HFF-Myc (cell line): ENCODE measurements at regions not wholly inside any gene's neighbourhood (a gene's known extent, or its start where the extent isn't known, plus 50 kb on each side); places are given as distances from the start of the nearest gene placed in this dataset.

Source experiments
- DNase-seq: peaks from one replicate; pipeline ENCODE4 v3.0.0-alpha.2; 2011; ENCODE audit warnings: low read depth; ENCODE audit errors: extremely low read depth
- H3K4me3 ChIP-seq: replicated peaks from 2 replicates; pipeline ENCODE4 v1.5.1; 2011; ENCODE audit warnings: low read depth, mild to moderate bottlenecking, control low read depth, low read length
- CTCF ChIP-seq: IDR thresholded peaks from 2 replicates; pipeline ENCODE4 v1.5.1; 2012; ENCODE audit warnings: mild to moderate bottlenecking, low read depth, low read length, control low read depth; ENCODE audit errors: missing control alignments

GRCh38 chr18:8936619-8937018, 165.9 kb upstream of the NDUFV2 start:
- no peak overlapping the region for H3K4me3 ChIP-seq
- DNase-seq, result no peak
- no peak for TF ChIP-seq CTCF

DNA sequence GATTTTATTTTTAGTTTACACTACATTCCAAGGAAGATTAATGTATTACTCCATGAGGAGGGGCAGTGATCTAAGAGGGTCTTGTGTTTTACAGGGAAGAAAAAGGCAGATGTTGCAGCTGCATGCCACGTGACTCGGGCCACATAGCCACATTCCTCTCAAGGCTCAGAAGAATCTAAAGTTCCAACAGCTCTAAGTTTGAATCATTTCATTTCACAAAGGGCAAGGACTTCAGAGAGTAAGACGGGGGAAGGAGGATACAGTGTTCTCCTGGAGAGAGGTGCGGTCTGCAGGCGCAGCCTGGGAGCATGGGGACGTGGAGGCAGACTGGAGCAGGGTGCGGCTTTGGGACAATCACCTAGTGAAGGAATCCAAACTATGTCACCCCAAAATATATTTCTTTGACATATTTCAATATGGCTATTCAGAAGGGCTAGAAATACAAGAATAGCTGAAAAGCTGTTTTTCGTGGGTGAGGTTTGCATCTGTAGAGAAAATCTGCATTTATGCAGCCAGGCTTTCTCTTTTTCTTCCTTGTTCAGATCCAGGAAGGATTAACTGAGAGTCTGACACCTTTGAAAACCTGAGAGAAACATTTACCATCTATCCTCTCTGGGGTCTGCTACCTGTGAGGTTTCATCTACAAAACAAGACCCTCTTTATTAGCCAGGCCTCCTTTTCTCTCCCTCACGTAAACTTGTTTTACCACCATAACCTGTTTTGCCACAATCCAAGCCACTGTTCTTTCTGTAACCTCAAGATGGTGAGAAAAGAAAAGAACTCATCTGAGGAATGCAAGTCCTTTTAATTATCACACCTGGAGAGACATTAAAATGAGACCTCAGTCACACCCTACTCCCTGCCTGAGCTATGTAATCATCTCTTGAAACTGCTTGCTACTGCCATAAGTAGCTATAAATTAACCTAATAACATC, 165.1 kb upstream of the NDUFV2 start:
- no peak overlapping the region for H3K4me3 ChIP-seq
- no peak for TF ChIP-seq CTCF
- DNase-seq, result no peak

DNA sequence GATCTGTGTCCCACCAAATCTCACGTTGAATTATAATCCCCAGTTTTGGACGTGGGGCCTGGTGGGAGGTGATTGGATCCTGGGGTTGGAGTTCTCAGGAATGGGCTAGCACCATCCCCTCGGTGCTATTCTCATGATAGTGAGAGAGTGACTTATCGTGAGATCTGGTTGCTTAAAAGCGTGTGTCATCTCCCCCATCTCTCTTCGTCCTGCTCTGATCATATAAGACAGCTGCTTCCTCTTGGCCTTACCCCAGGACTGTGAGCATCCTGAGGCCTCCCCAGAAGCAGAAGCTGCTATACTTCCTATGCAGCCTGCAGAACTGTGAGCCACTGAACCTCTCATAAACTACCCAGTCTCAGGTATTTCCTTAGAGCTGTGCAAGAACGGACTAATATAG, 163.7 kb upstream of the NDUFV2 start:
- no peak for TF ChIP-seq CTCF
- DNase-seq, result no peak

GRCh38 chr18:8942021-8942908, 160.2 kb upstream of the NDUFV2 start:
- no peak overlapping the region for H3K4me3 ChIP-seq
- DNase-seq, result no peak
- no peak for TF ChIP-seq CTCF

More for the DNA sequence above, 163.7 kb upstream of the NDUFV2 start:
- no peak overlapping the region for H3K4me3 ChIP-seq

GRCh38 chr18:8942909-8943545, 159.5 kb upstream of the NDUFV2 start:
- no peak for DNase-seq
- no peak overlapping the region for H3K4me3 ChIP-seq
- no peak for TF ChIP-seq CTCF
